Omental fat pad (tissue), 3 donors: ENCODE measurements at regions not wholly inside any gene's neighbourhood (a gene's known extent, or its start where the extent isn't known, plus 50 kb on each side); places are given as distances from the start of the nearest gene placed in this dataset.

ENCODE experiments used
- ATAC-seq: fragments of 150-250 bp; one replicate; pipeline ENCODE4 v1.9.1; 2016; ENCODE audit warnings: mild to moderate bottlenecking, moderate library complexity; ENCODE audit not compliant: low FRiP score
- DNase-seq: peaks from one replicate; pipeline ENCODE4 v3.0.0-alpha.2; 2019; ENCODE audit warnings: low spot score
- TF ChIP-seq, protein P1 (sequence below), 3 donors: fragments of 450-650 bp; IDR thresholded peaks; one replicate each; pipeline ENCODE4 v1.5.1; 2016 to 2017; ENCODE audit warnings: antibody characterized with exemption in 3 of 3, mild to moderate bottlenecking in 3 of 3, moderate library complexity in 2 of 3

DNA sequence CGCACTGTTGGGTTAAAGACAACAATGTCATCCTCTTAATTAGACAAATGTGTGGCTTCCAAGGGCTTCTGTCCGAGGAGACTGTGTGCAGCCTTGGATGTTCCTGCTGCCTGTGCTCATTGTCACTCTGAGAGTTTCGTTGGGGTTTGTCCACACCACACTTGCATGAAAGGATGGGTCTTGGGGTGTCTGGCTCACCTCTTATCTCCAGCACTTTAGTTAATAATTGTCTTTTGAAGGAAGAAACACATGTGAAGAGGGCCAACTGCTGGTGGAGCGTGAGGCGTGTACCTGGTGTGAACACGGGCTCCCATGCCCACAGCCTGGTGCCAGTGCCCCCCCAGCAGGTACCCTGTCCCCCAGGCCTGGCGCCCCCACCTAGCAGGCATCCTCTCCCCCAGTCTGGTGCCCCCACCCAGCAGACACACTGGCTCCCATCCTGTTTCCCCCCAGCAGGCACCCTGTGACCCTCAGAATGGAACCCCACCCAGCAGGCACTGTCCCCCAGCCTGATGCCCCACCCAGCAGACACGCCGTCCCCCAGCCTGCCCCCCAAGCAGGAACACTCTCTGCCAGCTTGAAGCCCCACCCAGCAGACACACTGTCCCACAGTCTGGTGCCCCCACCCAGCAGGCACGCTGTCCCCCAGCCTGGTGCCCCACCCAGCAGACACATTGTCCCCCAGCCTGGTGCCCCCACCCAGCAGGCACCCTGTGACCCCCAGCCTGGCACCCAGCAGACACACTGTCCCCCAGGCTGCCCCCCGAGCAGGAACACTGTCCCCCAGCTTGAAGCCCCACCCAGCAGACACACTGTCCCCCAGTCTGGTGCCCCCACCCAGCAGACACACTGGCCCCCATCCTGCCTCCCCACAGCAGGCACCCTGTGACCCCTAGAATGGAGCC is 96.3 kb upstream of the TMEM18 start:
- TF ChIP-seq, protein P1, sequence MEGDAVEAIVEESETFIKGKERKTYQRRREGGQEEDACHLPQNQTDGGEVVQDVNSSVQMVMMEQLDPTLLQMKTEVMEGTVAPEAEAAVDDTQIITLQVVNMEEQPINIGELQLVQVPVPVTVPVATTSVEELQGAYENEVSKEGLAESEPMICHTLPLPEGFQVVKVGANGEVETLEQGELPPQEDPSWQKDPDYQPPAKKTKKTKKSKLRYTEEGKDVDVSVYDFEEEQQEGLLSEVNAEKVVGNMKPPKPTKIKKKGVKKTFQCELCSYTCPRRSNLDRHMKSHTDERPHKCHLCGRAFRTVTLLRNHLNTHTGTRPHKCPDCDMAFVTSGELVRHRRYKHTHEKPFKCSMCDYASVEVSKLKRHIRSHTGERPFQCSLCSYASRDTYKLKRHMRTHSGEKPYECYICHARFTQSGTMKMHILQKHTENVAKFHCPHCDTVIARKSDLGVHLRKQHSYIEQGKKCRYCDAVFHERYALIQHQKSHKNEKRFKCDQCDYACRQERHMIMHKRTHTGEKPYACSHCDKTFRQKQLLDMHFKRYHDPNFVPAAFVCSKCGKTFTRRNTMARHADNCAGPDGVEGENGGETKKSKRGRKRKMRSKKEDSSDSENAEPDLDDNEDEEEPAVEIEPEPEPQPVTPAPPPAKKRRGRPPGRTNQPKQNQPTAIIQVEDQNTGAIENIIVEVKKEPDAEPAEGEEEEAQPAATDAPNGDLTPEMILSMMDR (IDR thresholded peaks at IDR 0.05) = no peak
- DNase-seq (no peak), ATAC-seq (no peak)

DNA sequence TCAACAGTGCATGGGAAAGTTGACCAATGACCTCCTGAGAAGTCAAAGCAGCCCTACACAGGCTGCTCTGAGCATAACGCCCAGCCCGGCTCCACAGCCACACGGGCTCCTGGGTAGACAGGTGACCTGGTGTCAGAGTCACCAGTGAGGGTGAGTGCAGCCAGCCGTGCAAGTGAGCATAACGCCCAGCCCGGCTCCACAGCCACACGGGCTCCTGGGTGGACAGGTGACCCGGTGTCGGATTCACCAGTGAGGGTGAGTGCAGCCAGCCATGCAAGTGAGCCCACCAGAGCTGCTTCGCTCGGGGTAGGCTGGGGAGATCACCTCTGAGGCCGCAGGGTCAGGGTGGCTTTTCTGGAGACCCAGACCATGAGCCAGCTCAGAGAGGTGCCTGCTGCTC is 94.3 kb upstream of the TMEM18 start:
- TF ChIP-seq, protein P1 (IDR thresholded peaks at IDR 0.05) = no peak
- DNase-seq (no peak), ATAC-seq (no peak)

DNA sequence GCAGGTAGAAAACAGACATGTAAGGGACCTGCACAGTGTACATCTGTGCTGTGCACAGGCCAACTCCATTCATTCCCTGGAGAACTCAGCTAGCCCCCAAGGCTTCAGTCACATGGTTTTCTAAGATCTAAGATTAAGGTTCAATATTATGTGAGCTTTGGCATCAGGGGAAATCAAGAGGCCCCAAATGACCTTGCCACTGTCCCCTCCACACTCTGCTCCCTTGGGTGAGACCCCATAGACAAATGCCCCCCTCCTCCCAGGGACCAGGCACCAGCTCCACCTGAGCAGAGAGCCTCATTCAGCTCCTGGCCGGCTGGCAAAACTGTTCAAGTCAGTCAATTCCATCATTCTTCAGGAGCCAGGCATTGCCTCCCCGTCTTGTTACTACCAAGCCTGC is 93.6 kb upstream of the TMEM18 start:
- DNase-seq (no peak), ATAC-seq (no peak)
- TF ChIP-seq, protein P1 (IDR thresholded peaks at IDR 0.05) = no peak

DNA sequence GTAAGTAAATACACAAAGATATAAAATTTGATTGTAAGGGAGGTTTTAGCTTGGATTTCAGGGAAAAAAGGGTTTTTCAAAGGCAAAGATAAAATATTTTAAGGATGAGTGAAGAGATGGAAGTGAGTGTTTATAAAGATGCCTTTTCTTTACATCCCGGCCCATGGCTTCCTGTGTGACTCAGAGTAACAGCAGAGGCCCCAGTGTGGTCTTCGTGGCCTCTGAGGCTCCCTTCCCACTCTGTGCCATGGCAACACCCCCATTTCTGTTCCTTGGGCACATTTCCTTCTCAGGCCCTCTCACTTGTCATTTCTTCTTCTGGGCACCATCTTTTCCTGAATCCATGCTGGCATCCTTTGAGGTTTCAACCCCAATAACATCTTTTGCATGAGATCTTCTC is 92.6 kb upstream of the TMEM18 start:
- DNase-seq (no peak), ATAC-seq (no peak)
- TF ChIP-seq, protein P1 (IDR thresholded peaks at IDR 0.05) = no peak

DNA sequence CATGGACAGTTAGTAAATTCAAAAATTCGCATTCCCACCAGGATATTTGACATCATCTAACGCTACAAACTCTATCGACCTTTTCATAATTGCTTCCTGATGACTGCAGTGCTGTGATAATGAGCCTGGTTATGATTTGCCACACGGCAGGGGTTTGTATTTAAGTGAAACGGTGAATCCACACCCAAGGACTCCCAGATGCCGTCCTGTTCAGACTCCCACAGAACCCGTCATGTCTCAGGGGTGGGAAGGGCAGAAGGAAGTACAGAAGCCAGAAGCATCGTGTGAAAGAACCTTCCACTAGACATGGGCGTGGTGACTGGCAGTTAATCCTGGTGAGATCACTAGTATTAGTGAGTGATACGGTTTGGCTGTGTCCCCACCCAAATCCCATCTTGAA is 91.2 kb upstream of the TMEM18 start:
- TF ChIP-seq, protein P1 (IDR thresholded peaks at IDR 0.05) = no peak
- DNase-seq = no peak
- ATAC-seq = no peak

DNA sequence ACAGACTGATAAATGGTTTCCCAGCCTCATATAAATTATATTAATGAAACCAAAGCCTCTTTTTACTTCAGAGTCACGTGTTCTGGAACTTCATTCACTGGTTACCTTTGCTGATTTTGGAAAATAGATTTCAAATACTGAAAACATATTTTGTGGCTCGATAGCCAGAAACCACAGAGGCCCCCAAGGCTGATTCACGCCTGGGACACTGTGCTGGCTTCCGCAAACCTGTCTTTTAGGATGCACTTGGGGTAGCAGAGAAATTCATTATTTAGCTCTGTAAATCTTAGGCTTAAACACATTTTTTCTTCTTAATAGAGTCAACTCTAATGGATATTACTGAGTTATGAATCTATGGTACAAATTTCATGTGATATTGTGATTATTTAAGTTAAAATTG is 90.7 kb upstream of the TMEM18 start:
- TF ChIP-seq, protein P1 (IDR thresholded peaks at IDR 0.05) = no peak
- ATAC-seq (no peak), DNase-seq (no peak)

DNA sequence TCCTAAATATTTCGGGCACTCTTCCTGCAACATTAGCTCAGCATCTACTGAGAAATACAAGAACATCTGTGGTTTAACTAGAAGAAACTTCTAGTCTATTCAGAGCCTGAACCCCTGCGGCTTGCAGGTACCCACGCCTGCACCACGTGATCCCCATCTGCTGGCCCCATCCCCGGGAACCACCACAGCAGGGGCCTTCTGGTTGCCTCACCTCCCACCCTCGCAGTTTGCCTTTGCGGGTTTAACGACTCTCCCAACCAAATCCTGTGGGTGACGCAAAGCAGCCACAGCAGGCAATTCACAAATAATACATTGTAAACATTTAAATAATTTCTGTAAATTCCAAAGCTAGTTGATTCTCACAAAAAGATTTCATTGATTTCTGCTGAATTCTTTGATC is 90.2 kb upstream of the TMEM18 start:
- TF ChIP-seq, protein P1 (IDR thresholded peaks at IDR 0.05) = no peak
- DNase-seq (no peak), ATAC-seq (no peak)
